Endothelial cell (in vitro differentiated cells): ENCODE measurements at regions not wholly inside any gene's neighbourhood (a gene's known extent, or its start where the extent isn't known, plus 50 kb on each side); places are given as distances from the start of the nearest gene placed in this dataset.

ENCODE experiments used
- DNase-seq: peaks from one replicate; pipeline ENCODE4 v3.0.0; 2021; ENCODE audit warnings: low spot score
- H3K27ac Mint-ChIP-seq: one replicate; pipeline ENCODE4 v1.8.0; 2021; ENCODE audit warnings: mixed read lengths, inconsistent platforms; ENCODE audit not compliant: unreplicated experiment
- H3K27me3 Mint-ChIP-seq: one replicate; pipeline ENCODE4 v1.8.0; 2021; ENCODE audit warnings: mild to moderate bottlenecking, moderate library complexity, mixed read lengths, inconsistent platforms; ENCODE audit not compliant: unreplicated experiment
- H3K36me3 Mint-ChIP-seq: one replicate; pipeline ENCODE4 v1.8.0; 2021; ENCODE audit warnings: mild to moderate bottlenecking, low read depth, mixed read lengths, inconsistent platforms; ENCODE audit not compliant: unreplicated experiment
- H3K4me1 Mint-ChIP-seq: one replicate; pipeline ENCODE4 v1.8.0; 2021; ENCODE audit warnings: mild to moderate bottlenecking, mixed read lengths, inconsistent platforms; ENCODE audit not compliant: unreplicated experiment
- H3K4me3 Mint-ChIP-seq: one replicate; pipeline ENCODE4 v1.8.0; 2021; ENCODE audit warnings: mild to moderate bottlenecking, mixed read lengths, inconsistent platforms; ENCODE audit not compliant: unreplicated experiment
- H3K9me3 Mint-ChIP-seq: one replicate; pipeline ENCODE4 v1.8.0; 2021; ENCODE audit warnings: mixed read lengths, inconsistent platforms; ENCODE audit not compliant: unreplicated experiment
- CTCF ChIP-seq: fragments of 200-600 bp; sonication (generic); IDR thresholded peaks from one replicate; pipeline ENCODE4 v1.5.0; 2021; ENCODE audit warnings: antibody characterized with exemption; ENCODE audit not compliant: unreplicated experiment

GRCh38 chr9:116067566-116067965, 86.0 kb upstream of the PAPPA start:
- TF ChIP-seq CTCF, result no peak
- no peaks in the 10 kb centered on the region for H3K9me3 Mint-ChIP-seq
- no peaks in the 10 kb centered on the region for H3K27me3 Mint-ChIP-seq
- peaks cover 2% of the 10 kb centered on the region for H3K4me1 Mint-ChIP-seq
- no peak for DNase-seq
- no peaks in the 10 kb centered on the region for H3K36me3 Mint-ChIP-seq
- H3K4me3 Mint-ChIP-seq, result no peak overlapping the region
- no peak overlapping the region for H3K27ac Mint-ChIP-seq

GRCh38 chr9:116070256-116070914, 83.2 kb upstream of the PAPPA start:
- Mint-ChIP-seq H3K4me3 (no peak overlapping the region), H3K9me3 (no peaks in the 10 kb centered on the region), H3K4me1 (peaks cover 2% of the 10 kb centered on the region), H3K27ac (no peak overlapping the region), H3K36me3 (no peaks in the 10 kb centered on the region), H3K27me3 (no peaks in the 10 kb centered on the region)
- no peak for DNase-seq
- no peak for TF ChIP-seq CTCF

- no peaks in the 10 kb centered on the region for H3K27me3 Mint-ChIP-seq
- H3K4me3 Mint-ChIP-seq, result no peak overlapping the region
- no peak overlapping the region for H3K27ac Mint-ChIP-seq
- no peak for TF ChIP-seq CTCF
- no peaks in the 10 kb centered on the region for H3K9me3 Mint-ChIP-seq
- peaks cover 2% of the 10 kb centered on the region for H3K4me1 Mint-ChIP-seq
- no peaks in the 10 kb centered on the region for H3K36me3 Mint-ChIP-seq
- DNase-seq, result no peak
Measured at GRCh38 chr9:116072046-116072445, 81.5 kb upstream of the PAPPA start.

- no peak for TF ChIP-seq CTCF
- no peaks in the 10 kb centered on the region for H3K36me3 Mint-ChIP-seq
- H3K4me1 Mint-ChIP-seq, result no peaks in the 10 kb centered on the region
- H3K27ac Mint-ChIP-seq, result no peak overlapping the region
- H3K9me3 Mint-ChIP-seq, result no peaks in the 10 kb centered on the region
- H3K27me3 Mint-ChIP-seq, result no peaks in the 10 kb centered on the region
- no peak for DNase-seq
- no peak overlapping the region for H3K4me3 Mint-ChIP-seq
Measured at GRCh38 chr9:116073826-116074225, 79.8 kb upstream of the PAPPA start.

- no peak for DNase-seq
- H3K27me3 Mint-ChIP-seq, result no peaks in the 10 kb centered on the region
- no peak overlapping the region for H3K27ac Mint-ChIP-seq
- no peaks in the 10 kb centered on the region for H3K36me3 Mint-ChIP-seq
- no peak overlapping the region for H3K4me3 Mint-ChIP-seq
- no peaks in the 10 kb centered on the region for H3K9me3 Mint-ChIP-seq
- TF ChIP-seq CTCF, result no peak
- no peaks in the 10 kb centered on the region for H3K4me1 Mint-ChIP-seq
Measured at GRCh38 chr9:116074658-116075057, 78.9 kb upstream of the PAPPA start.
